DOHH2 (cell line): ENCODE measurements at regions not wholly inside any gene's neighbourhood (a gene's known extent, or its start where the extent isn't known, plus 50 kb on each side); places are given as distances from the start of the nearest gene placed in this dataset.

Experiments
- H3F3A ChIP-seq: fragments of 200-600 bp; sonication (generic), shearing (Covaris generic); 2 replicates; pipeline ENCODE4 v1.6.0; 2016; ENCODE audit warnings: antibody characterized with exemption, mild to moderate bottlenecking; ENCODE audit not compliant: control insufficient read depth, insufficient read depth
- H3K27ac ChIP-seq: fragments of 200-600 bp; sonication (generic); 2 replicates; pipeline ENCODE4 v1.5.1; 2014; ENCODE audit warnings: low read depth, mild to moderate bottlenecking, low read length, moderate library complexity
- H3K27me3 ChIP-seq: fragments of 200-600 bp; sonication (generic); 2 replicates; pipeline ENCODE4 v1.6.1; 2014; ENCODE audit warnings: mild to moderate bottlenecking, low read length, mixed read lengths; ENCODE audit not compliant: control insufficient read depth
- H3K36me3 ChIP-seq: fragments of 200-600 bp; sonication (generic); 2 replicates; pipeline ENCODE4 v1.6.1; 2014; ENCODE audit warnings: mild to moderate bottlenecking, low read length, moderate library complexity, mixed read lengths; ENCODE audit not compliant: control insufficient read depth
- H3K4me1 ChIP-seq: fragments of 200-600 bp; sonication (generic); 2 replicates; pipeline ENCODE4 v1.6.1; 2014; ENCODE audit warnings: mild to moderate bottlenecking, low read length, mixed read lengths; ENCODE audit not compliant: control insufficient read depth
- H3K4me2 ChIP-seq: fragments of 200-600 bp; sonication (generic); 2 replicates; pipeline ENCODE4 v1.6.0; 2014; ENCODE audit warnings: mild to moderate bottlenecking, low read length, moderate library complexity
- H3K4me3 ChIP-seq: fragments of 200-600 bp; sonication (generic); 2 replicates; pipeline ENCODE4 v1.5.1; 2014; ENCODE audit warnings: mild to moderate bottlenecking, low read length, mixed read lengths
- H3K79me2 ChIP-seq: fragments of 200-600 bp; sonication (generic); 2 replicates; pipeline ENCODE4 v1.6.1; 2014; ENCODE audit warnings: mild to moderate bottlenecking, low read length, mixed read lengths; ENCODE audit not compliant: control insufficient read depth
- H3K9me2 ChIP-seq: fragments of 200-600 bp; sonication (generic); replicated peaks from 2 replicates; pipeline ENCODE4 v1.6.1; 2014; ENCODE audit warnings: mild to moderate bottlenecking, low read length, mixed read lengths; ENCODE audit not compliant: control insufficient read depth
- H3K9me3 ChIP-seq: fragments of 200-600 bp; sonication (generic); 2 replicates; pipeline ENCODE4 v1.6.1; 2014; ENCODE audit warnings: antibody characterized with exemption, low read length, mixed read lengths; ENCODE audit not compliant: control insufficient read depth, insufficient read depth
- H4K20me1 ChIP-seq: fragments of 200-600 bp; sonication (generic); 2 replicates; pipeline ENCODE4 v1.6.0; 2014; ENCODE audit warnings: low read depth, mild to moderate bottlenecking, antibody characterized with exemption, low read length, moderate library complexity; ENCODE audit not compliant: control insufficient read depth, insufficient read depth
- CTCF ChIP-seq: fragments of 200-600 bp; sonication (generic); IDR thresholded peaks from one replicate; pipeline ENCODE4 v1.5.1; 2014; ENCODE audit warnings: antibody characterized with exemption, mild to moderate bottlenecking, low read depth, low read length; ENCODE audit not compliant: poor library complexity, severe bottlenecking
- EZH2phosphoT487 ChIP-seq: fragments of 200-600 bp; sonication (generic); IDR thresholded peaks from 2 replicates; pipeline ENCODE4 v1.6.1; 2017; ENCODE audit warnings: borderline replicate concordance, mild to moderate bottlenecking, antibody characterized with exemption, low read length, moderate library complexity, mixed read lengths

DNA sequence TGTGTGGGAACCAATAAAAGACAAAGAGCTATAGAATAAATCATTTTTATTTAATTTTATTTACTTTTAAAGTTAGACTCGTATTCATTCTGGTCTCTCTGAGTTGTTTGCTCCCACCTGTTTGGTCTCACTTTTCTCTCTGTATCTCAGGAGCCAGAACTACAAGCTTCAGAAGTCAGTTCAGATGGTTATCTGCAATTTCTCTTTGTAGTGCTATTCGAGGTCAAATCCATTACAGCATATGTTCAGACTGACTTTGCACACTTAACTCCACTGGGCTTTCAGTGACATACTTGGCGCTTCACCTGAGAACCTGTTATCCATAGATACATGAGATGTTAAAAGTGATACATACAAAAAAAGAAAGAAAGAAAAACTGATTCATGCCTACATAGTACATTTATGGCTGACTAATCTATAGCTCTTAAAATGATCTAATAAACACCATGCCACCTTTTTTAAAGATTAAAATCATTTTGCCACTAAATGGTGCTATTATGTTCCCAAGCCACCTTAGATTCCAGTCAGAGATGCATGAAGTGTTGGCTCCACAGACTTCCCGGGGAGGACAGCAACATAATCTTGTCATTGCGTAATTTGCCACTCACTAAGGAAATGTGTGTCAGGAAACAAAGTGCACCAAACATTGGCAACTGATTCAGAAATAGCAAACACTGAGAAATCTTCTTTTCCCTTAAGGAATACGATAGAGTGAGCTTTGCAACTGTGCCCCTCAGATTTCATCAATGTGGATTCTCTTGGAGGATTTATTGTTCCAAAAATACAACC lies 396.7 kb downstream of the HACE1 start:
- no peaks in the 10 kb centered on the region for H3F3A ChIP-seq
- H4K20me1 ChIP-seq: no peaks in the 10 kb centered on the region
- H3K27ac ChIP-seq: no peak overlapping the region
- no peaks in the 10 kb centered on the region for H3K9me3 ChIP-seq
- H3K79me2 ChIP-seq: no peaks in the 10 kb centered on the region
- no peak overlapping the region for H3K4me3 ChIP-seq
- H3K4me1 ChIP-seq: 0 out of 2 replicates have a peak, but pooled peaks cover 3% of the 10 kb centered on the region
- H3K36me3 ChIP-seq: no peaks in the 10 kb centered on the region
- no peaks in the 10 kb centered on the region for H3K27me3 ChIP-seq
- no peaks in the 10 kb centered on the region for H3K9me2 ChIP-seq
- no peak for TF ChIP-seq CTCF
- TF ChIP-seq EZH2phosphoT487: no peak
- no peak overlapping the region for H3K4me2 ChIP-seq

DNA sequence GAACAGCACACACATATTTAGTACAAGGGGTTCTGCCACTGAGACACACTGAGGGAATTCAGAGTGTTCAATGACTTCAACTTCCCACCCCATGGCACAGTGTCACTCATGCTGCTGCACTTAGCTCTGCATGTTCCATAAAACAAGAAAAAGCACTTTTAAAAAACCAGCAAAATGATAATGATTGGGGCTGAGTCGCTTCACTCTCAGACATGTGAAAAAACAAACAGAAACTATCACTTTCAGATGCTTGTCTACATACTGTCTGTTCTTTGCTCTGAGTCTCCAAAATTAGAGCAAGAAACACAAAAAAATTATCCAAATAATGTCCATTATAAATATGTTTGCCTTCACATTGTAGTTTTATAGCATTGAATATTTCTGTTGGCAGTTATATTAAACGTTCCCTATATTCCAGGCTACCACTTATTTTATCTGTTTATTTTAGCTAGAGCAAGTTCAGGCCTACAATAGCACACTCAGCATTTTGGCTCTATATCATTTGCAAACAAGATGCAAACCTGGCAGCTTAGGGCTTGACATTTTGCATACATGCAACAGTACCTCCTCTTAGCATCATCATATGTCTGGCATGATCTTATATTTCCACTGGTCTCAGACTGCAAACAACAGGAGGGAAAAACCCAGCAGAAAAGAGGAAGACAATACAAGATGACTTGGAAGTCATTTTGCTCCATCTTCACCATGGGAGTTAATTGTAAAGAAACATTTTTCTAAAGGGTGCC lies 398.8 kb downstream of the HACE1 start:
- TF ChIP-seq EZH2phosphoT487 (no peak), CTCF (no peak)
- no peaks in the 10 kb centered on the region for H3F3A ChIP-seq
- no peaks in the 10 kb centered on the region for H3K79me2 ChIP-seq
- H3K9me2 ChIP-seq: no peaks in the 10 kb centered on the region
- no peaks in the 10 kb centered on the region for H3K4me1 ChIP-seq
- H3K27me3 ChIP-seq: no peaks in the 10 kb centered on the region
- H3K9me3 ChIP-seq: no peaks in the 10 kb centered on the region
- no peak overlapping the region for H3K4me3 ChIP-seq
- H4K20me1 ChIP-seq: no peaks in the 10 kb centered on the region
- H3K27ac ChIP-seq: no peak overlapping the region
- no peak overlapping the region for H3K4me2 ChIP-seq
- no peaks in the 10 kb centered on the region for H3K36me3 ChIP-seq

DNA sequence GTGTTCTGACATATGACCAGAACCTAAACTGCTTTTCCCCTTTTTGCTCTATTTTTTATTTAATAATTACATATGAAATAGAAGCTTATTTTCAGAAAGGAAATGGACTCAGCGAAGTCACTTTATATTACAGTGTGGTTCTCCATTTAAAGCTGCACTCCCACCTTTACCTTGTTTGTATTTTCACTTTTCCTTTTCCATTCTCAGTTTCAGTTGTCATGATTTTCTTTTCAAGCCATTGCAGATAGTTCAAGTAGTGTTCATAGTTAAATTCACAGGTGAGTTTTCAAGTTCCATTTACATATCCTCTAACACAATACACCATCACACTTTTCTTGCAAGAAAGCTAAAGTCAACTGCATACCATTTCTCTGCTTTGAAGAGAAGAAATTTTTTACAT lies 400.2 kb downstream of the HACE1 start:
- H3K79me2 ChIP-seq: no peaks in the 10 kb centered on the region
- no peaks in the 10 kb centered on the region for H3K36me3 ChIP-seq
- H3F3A ChIP-seq: no peaks in the 10 kb centered on the region

More for the DNA sequence above, 400.2 kb downstream of the HACE1 start:
- Histone ChIP-seq H4K20me1 (no peaks in the 10 kb centered on the region), H3K9me2 (no peaks in the 10 kb centered on the region), H3K9me3 (no peaks in the 10 kb centered on the region), H3K27me3 (no peaks in the 10 kb centered on the region), H3K4me1 (no peaks in the 10 kb centered on the region), H3K4me3 (no peak overlapping the region), H3K4me2 (no peak overlapping the region), H3K27ac (no peak overlapping the region)
- TF ChIP-seq EZH2phosphoT487 (no peak), CTCF (no peak)
